AG09319 (cell line): ENCODE measurements at regions not wholly inside any gene's neighbourhood (a gene's known extent, or its start where the extent isn't known, plus 50 kb on each side); places are given as distances from the start of the nearest gene placed in this dataset.
A peak's percentile ranks its signal among the peaks of the same experiment; 100 is the strongest.

Experiments used
- DNase-seq: peaks from one replicate; pipeline ENCODE4 v3.0.0-alpha.2; 2010; ENCODE audit warnings: low read depth; ENCODE audit errors: extremely low read depth
- TF ChIP-seq, protein P1 (sequence below): IDR thresholded peaks from 2 replicates; pipeline ENCODE4 v1.5.1; 2011; ENCODE audit warnings: low read depth, mild to moderate bottlenecking, inconsistent platforms, low read length, moderate library complexity

DNA sequence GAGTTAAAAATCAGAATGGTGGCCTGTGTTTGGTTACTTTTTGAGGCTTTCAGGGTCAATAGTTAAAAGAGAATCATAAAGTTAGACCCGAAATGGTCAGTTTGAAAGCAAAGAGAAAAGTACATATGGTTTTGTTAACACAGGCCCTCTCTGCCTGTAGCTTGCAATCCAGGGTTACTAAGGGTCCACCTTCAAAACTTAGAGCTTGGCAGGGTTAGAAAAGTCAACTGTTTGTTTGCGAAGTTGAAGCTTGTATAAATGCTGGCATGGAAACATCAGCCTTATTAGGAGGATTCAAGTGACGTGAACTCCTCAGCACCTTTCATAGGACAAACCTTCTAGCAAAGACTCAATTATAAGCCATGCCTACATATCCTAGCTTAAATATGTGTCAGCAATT lies 196.3 kb upstream of the SEMA3A start:
- no peak for DNase-seq
- TF ChIP-seq, protein P1, sequence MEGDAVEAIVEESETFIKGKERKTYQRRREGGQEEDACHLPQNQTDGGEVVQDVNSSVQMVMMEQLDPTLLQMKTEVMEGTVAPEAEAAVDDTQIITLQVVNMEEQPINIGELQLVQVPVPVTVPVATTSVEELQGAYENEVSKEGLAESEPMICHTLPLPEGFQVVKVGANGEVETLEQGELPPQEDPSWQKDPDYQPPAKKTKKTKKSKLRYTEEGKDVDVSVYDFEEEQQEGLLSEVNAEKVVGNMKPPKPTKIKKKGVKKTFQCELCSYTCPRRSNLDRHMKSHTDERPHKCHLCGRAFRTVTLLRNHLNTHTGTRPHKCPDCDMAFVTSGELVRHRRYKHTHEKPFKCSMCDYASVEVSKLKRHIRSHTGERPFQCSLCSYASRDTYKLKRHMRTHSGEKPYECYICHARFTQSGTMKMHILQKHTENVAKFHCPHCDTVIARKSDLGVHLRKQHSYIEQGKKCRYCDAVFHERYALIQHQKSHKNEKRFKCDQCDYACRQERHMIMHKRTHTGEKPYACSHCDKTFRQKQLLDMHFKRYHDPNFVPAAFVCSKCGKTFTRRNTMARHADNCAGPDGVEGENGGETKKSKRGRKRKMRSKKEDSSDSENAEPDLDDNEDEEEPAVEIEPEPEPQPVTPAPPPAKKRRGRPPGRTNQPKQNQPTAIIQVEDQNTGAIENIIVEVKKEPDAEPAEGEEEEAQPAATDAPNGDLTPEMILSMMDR = no peak

DNA sequence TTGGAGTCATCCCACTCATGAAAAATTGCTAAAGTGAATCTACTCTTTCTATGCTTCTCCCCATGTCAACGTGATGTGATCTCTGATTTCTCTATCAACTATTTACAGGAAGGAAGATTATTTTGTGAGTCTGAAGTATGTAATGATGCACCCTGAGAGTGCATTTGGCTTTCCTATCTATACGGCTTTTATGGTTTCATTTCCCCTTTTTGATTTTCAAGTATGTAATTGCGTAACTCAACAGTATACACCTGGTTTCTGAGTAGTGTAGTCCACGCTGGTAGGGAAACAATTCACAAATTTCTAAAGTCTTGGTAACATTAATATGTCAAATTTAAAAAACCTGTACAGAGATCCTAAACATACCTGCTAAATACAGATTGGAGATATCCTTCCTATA lies 194.7 kb upstream of the SEMA3A start:
- TF ChIP-seq, protein P1 = no peak
- DNase-seq = no peak

DNA sequence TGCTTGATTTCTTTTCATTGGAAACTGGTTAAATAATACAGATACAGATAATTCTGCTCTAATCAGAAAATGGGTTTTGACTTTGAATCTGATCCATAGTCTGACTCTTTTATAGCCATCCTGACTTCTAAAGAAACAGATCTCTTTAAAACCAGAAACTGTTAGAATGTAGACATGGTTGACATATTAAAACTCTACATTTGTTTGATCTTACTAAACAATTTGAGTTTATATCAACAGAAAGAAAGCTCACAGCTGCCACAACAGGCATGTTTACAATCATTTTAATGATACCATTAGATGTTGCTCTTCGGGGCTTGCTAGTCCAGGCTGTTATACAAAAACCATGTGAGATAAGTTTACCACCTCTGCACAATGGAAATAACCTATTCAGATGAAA lies 193.0 kb upstream of the SEMA3A start:
- TF ChIP-seq, protein P1 = no peak
- no peak for DNase-seq

DNA sequence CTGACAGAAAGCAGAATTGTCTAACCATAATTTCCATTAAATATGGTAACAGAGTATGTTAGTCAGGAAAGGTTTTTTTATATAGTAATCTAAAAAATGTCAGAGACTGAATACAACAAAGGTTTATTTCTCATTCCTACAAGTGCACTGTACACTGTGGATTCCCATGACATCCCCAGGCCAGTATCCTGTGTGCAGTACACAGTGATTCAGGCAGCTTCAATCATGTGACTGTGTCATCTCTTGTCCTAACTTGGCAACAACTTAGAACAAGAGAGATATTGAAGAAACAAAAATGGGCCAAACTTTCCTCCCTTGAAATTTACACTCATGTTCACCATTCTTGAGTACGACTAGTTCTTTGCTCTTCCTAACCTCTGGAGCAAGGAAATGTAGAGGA lies 189.8 kb upstream of the SEMA3A start:
- no peak for DNase-seq
- TF ChIP-seq, protein P1 = no peak

DNA sequence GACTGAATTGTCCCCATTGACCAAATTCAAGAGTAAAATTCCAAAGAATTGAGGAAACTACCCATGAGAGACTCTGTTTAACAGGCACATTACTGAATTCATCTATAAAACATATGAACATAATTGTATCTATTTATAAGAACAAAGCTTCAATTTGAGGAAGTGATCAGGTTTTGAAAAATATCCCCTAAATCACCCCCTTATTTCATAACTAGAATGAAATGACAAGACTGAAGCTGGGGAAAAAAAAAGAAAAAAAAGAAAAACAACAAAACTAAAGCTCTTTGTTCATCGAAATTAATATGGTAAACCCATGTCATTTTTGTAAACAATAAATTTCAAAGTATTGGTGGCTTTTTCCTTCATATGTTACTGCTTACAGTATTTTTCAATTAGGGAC lies 184.9 kb upstream of the SEMA3A start:
- TF ChIP-seq, protein P1 = no peak
- DNase-seq = no peak

DNA sequence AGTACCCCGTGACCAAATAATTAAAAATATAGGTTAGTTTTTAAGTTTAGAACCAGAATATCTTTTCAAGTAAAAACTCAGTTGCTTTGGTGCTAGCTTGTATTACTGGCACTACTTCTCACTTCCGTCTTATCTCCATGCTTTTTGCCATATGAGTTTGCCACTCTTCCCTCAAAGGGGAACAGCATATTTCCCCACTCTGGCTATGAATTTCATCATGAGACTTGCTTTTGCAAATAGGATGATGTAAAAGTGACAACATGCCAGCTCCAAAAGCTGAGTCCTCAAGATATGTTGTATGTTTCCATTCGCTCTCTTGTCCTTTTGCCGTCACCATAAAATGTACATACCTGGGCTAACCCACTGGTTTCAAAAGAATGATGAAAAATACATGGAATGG lies 178.1 kb upstream of the SEMA3A start:
- TF ChIP-seq, protein P1 = no peak
- no peak for DNase-seq

DNA sequence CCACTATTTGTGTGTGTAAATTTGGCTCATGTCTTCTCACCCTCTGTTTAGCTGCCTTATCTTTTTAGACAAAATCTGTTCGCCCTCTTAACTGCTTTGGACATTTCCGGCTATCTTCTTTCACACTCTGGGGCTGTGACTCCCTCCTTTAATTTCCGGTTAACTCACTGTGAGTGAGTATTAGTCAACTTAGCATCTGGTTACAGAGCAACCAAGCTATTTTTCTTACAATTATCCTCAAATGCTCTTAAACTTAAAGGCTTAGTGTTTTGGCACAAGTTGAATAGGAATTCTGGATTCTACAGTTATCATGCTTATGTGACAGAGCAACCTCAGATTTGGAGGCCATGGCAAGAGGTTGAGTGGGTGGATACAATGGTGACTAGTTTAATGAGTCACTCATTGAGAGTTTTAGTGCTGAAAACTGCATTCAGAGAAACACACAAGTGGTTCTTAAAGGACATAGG lies 177.6 kb upstream of the SEMA3A start:
- DNase-seq = peak; percentile 58
- TF ChIP-seq, protein P1 = no peak
